Transverse colon (tissue), 4 donors: ENCODE measurements at regions not wholly inside any gene's neighbourhood (a gene's known extent, or its start where the extent isn't known, plus 50 kb on each side); places are given as distances from the start of the nearest gene placed in this dataset.

Experiments
- DNase-seq: peaks from one replicate; pipeline ENCODE4 v3.0.0-alpha.2; 2019
- H3K27ac ChIP-seq, 4 donors: fragments of 200-600 bp; sonication (generic); 2 replicates each; pipeline ENCODE4 v1.5.1; 2016 to 2018; ENCODE audit warnings: inconsistent platforms in 4 of 4
- H3K27me3 ChIP-seq: fragments of 200-600 bp; sonication (generic); 2 replicates; pipeline ENCODE4 v1.5.1; 2017; ENCODE audit warnings: inconsistent platforms
- H3K36me3 ChIP-seq, 4 donors: fragments of 200-600 bp; sonication (generic); 2 replicates each; pipeline ENCODE4 v1.5.1; 2017 to 2019; ENCODE audit warnings: inconsistent platforms in 4 of 4
- H3K4me1 ChIP-seq, 4 donors: fragments of 200-600 bp; sonication (generic); 2 replicates each; pipeline ENCODE4 v1.5.1; 2017 to 2020; ENCODE audit warnings: inconsistent platforms in 4 of 4
- H3K4me3 ChIP-seq, 4 donors: fragments of 200-600 bp; sonication (generic); 1 replicate in 1 of 4; 2 replicates in 3 of 4; pipeline versions ENCODE4 v1.5.1 to v1.6.1; 2017 to 2019; ENCODE audit warnings: inconsistent platforms in 4 of 4
- H3K9me3 ChIP-seq, 2 donors: fragments of 200-600 bp; sonication (generic); 2 replicates each; pipeline ENCODE4 v1.5.1; 2017 to 2019; ENCODE audit warnings: inconsistent platforms in 2 of 2
- EP300 ChIP-seq: sonication (generic); formaldehyde crosslinking; IDR thresholded peaks from one replicate; pipeline ENCODE4 v1.6.1; 2017; ENCODE audit warnings: antibody characterized with exemption, low read depth
- POLR2A ChIP-seq: fragments of 450-650 bp; IDR thresholded peaks from one replicate; pipeline ENCODE4 v1.6.1; 2016; ENCODE audit warnings: antibody characterized with exemption, mild to moderate bottlenecking, moderate library complexity
- POLR2AphosphoS5 ChIP-seq, 3 donors: sonication (generic); formaldehyde crosslinking; IDR thresholded peaks; one replicate each; pipeline ENCODE4 v1.6.1; 2016; ENCODE audit warnings: antibody characterized with exemption in 3 of 3
- WGBS, 2 donors: methylation state at CpG; one replicate each; pipeline ENCODE4 v1.1.5; 2018; ENCODE audit warnings: low coverage in 1 of 2; 5-methylcytosine and 5-hydroxymethylcytosine counted together
- in situ Hi-C, 4 donors: fragments of 200-750 bp; cut with MboI; loops; one replicate each; pipeline versions ENCODE4 v1.15.0 to v1.15.1; 2017; ENCODE audit warnings: low sequenced_read_pairs in 3 of 4, low pct_ligation_motif_present in 1 of 4, low pct_unique_long_range_greater_than_20kb in 1 of 4
- intact Hi-C: fragments of 100-400 bp; cut with DNase I; formaldehyde crosslinking; loops from one replicate; pipeline ENCODE4 v1.15.1; 2023; ENCODE audit warnings: low total_unique reads
- TF ChIP-seq, protein P1 (sequence below), 5 experiments: fragments of 200-600 bp in 3 of 5; fragments of 450-650 bp in 2 of 5; sonication (generic) in 3 of 5; IDR thresholded peaks; 1 replicate in 2 of 5; 2 replicates in 3 of 5; pipeline ENCODE4 v1.5.1; 2016 to 2017; ENCODE audit warnings: antibody characterized with exemption in 5 of 5, inconsistent platforms in 3 of 5, mild to moderate bottlenecking in 2 of 5, moderate library complexity in 1 of 5

DNA sequence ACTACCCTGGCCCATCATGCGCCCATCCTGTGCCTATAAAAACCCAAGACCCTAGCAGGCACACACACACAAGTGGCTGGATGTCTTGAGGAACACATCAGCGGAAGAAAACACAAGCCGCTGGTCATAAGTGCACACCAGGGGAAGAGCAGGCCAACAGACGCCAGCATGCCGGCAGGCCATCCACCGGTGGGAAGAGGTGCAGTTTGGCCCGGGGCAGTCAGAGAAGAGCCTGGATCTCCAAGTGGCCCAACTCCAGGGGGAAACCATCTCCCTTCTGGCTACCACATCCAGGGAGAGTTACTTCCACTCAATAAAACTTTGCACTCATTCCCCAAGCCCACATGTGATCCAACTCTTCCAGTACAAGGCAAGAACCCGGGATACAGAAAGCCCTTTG, 2001.3 kb upstream of the NUDT12 start:
- H3K27me3 ChIP-seq: no peaks in the 10 kb centered on the region
- no peaks in the 10 kb centered on the region for H3K4me1 ChIP-seq
- DNase-seq: no peak
- no peak overlapping the region for H3K4me3 ChIP-seq
- H3K9me3 ChIP-seq: no peaks in the 10 kb centered on the region
- no peak overlapping the region for H3K27ac ChIP-seq
- intact Hi-C loops: no loop called here
- TF ChIP-seq, protein P1, sequence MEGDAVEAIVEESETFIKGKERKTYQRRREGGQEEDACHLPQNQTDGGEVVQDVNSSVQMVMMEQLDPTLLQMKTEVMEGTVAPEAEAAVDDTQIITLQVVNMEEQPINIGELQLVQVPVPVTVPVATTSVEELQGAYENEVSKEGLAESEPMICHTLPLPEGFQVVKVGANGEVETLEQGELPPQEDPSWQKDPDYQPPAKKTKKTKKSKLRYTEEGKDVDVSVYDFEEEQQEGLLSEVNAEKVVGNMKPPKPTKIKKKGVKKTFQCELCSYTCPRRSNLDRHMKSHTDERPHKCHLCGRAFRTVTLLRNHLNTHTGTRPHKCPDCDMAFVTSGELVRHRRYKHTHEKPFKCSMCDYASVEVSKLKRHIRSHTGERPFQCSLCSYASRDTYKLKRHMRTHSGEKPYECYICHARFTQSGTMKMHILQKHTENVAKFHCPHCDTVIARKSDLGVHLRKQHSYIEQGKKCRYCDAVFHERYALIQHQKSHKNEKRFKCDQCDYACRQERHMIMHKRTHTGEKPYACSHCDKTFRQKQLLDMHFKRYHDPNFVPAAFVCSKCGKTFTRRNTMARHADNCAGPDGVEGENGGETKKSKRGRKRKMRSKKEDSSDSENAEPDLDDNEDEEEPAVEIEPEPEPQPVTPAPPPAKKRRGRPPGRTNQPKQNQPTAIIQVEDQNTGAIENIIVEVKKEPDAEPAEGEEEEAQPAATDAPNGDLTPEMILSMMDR (IDR thresholded peaks at IDR 0.05): no peak
- TF ChIP-seq POLR2AphosphoS5 (IDR thresholded peaks at IDR 0.05) (no peak), POLR2A (no peak), EP300 (no peak)
- in situ Hi-C loops: no loop called here
- no peaks in the 10 kb centered on the region for H3K36me3 ChIP-seq
- WGBS, 2 donors: 80 to 90% methylated on average over 1 to 8 of the region's 8 CpGs

DNA sequence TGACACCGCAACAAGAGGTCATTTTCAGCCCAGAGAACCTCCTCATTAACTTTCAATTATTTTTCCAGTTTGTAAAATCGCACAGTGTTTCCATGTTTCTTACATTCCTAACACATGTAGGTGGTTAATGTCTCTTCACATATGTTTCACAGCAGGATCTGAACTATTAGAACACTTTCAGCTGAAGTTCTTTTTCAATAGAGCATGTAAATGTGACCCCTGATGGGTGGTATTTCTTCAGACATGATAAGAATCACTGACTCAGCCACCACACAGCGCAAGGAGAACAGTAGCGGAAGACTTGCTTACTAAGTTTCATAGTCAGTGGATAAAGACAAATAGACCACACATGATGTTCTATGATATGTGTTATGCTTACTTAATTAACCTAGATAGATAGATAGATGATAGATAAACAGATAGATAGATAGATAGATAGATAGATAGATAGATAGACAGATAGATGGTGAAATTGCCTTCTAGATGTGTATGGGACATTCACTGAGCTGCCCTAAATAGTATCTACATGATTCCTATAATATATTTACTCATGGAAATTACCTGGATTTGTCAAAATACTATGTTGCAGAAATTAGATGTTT, 1992.1 kb upstream of the NUDT12 start:
- Histone ChIP-seq H3K4me3 (no peak overlapping the region), H3K9me3 (no peaks in the 10 kb centered on the region), H3K36me3 (no peaks in the 10 kb centered on the region), H3K4me1 (no peaks in the 10 kb centered on the region), H3K27me3 (no peaks in the 10 kb centered on the region), H3K27ac (no peak overlapping the region)
- TF ChIP-seq EP300 (no peak), POLR2A (no peak), POLR2AphosphoS5 (IDR thresholded peaks at IDR 0.05) (no peak)
- TF ChIP-seq, protein P1 (IDR thresholded peaks at IDR 0.05): no peak
- in situ Hi-C loops (no loop called here), intact Hi-C loops (no loop called here)
- WGBS, 2 donors: 93 to 98% methylated on average over 4 of the region's 4 CpGs
- DNase-seq: no peak

DNA sequence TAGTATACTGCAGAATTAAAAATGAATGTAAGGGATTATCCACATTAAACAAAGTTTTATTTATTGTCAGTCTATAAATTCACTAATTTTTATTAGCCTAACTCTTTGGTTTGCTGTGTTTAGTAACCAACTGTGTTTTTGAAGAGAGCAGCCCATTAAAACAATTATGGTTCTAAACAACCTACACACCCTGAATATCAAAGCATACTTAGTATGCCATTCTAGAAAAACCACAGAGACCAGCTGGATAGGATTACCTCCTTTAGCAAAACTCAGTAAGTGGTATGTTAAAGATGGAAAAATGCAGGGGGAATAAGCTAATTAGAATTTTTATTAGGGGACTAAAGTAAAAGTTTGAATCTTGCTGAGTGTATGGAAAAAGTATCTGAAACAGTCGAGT, 1981.7 kb upstream of the NUDT12 start:
- Histone ChIP-seq H3K27me3 (no peaks in the 10 kb centered on the region), H3K36me3 (no peaks in the 10 kb centered on the region), H3K4me1 (no peaks in the 10 kb centered on the region), H3K9me3 (no peaks in the 10 kb centered on the region), H3K4me3 (no peak overlapping the region), H3K27ac (no peak overlapping the region)
- 38 to 72% methylated on average over 1 of the region's 1 CpG for WGBS, 2 donors
- intact Hi-C loops (no loop called here), in situ Hi-C loops (no loop called here)
- TF ChIP-seq EP300: no peak
- no peak for TF ChIP-seq POLR2AphosphoS5 (IDR thresholded peaks at IDR 0.05)
- TF ChIP-seq, protein P1 (IDR thresholded peaks at IDR 0.05): no peak
- TF ChIP-seq POLR2A: no peak
- no peak for DNase-seq

DNA sequence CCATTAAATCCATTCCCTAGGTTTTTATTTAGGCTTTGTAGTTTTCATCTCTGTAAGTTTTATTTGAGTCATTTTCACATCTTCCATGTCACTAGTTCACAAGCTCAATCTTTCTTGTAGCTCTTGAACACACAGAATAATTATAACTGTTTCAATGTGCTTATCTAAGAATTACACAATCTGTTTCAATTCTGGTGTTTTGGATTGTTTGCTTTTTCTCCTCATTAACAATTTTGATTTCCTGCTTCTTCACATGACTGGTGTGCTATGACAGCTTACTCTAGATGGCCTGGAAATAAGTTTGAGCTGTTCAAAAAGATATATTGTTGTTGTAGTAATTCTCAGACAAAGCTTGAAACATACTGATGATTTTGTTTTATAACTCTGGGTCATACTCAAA, 1974.1 kb upstream of the NUDT12 start:
- no peak for TF ChIP-seq POLR2A
- no peak for TF ChIP-seq EP300
- TF ChIP-seq, protein P1 (IDR thresholded peaks at IDR 0.05): no peak
- TF ChIP-seq POLR2AphosphoS5 (IDR thresholded peaks at IDR 0.05): no peak
- no peaks in the 10 kb centered on the region for H3K36me3 ChIP-seq
- in situ Hi-C loops (no loop called here), intact Hi-C loops (no loop called here)
- no peaks in the 10 kb centered on the region for H3K4me1 ChIP-seq
- DNase-seq: no peak
- H3K27ac ChIP-seq: no peak overlapping the region
- H3K9me3 ChIP-seq: no peaks in the 10 kb centered on the region
- H3K4me3 ChIP-seq: no peak overlapping the region
- no peaks in the 10 kb centered on the region for H3K27me3 ChIP-seq
